Mucosa of stomach (tissue), 1 donor: ENCODE measurements at regions not wholly inside any gene's neighbourhood (a gene's known extent, or its start where the extent isn't known, plus 50 kb on each side); places are given as distances from the start of the nearest gene placed in this dataset.
"Not testable (repeated sequence)": the region's sequence is repeated elsewhere in the genome, so short reads cannot be mapped to it uniquely, and the experiment has no call there.

Experiments
- H3K27me3 ChIP-seq: one replicate; pipeline ENCODE4 v1.7.0; 2013; ENCODE audit warnings: mild to moderate bottlenecking, low read length; ENCODE audit not compliant: control insufficient read depth, insufficient read depth
- H3K36me3 ChIP-seq: one replicate; pipeline ENCODE4 v1.7.0; 2013; ENCODE audit warnings: low read length; ENCODE audit not compliant: control insufficient read depth, insufficient read depth
- H3K4me1 ChIP-seq: one replicate; pipeline ENCODE4 v1.7.0; 2013; ENCODE audit warnings: mild to moderate bottlenecking, low read length; ENCODE audit not compliant: control insufficient read depth, insufficient read depth
- H3K4me3 ChIP-seq: one replicate; pipeline ENCODE4 v1.7.0; 2013; ENCODE audit warnings: low read length
- H3K9ac ChIP-seq: one replicate; pipeline ENCODE4 v1.7.0; 2013; ENCODE audit warnings: mild to moderate bottlenecking, low read length, moderate library complexity
- H3K9me3 ChIP-seq: one replicate; pipeline ENCODE4 v1.7.0; 2013; ENCODE audit warnings: mild to moderate bottlenecking, low read length, moderate library complexity; ENCODE audit not compliant: control insufficient read depth
- donor health status: Pancreatic carcinoma.

DNA sequence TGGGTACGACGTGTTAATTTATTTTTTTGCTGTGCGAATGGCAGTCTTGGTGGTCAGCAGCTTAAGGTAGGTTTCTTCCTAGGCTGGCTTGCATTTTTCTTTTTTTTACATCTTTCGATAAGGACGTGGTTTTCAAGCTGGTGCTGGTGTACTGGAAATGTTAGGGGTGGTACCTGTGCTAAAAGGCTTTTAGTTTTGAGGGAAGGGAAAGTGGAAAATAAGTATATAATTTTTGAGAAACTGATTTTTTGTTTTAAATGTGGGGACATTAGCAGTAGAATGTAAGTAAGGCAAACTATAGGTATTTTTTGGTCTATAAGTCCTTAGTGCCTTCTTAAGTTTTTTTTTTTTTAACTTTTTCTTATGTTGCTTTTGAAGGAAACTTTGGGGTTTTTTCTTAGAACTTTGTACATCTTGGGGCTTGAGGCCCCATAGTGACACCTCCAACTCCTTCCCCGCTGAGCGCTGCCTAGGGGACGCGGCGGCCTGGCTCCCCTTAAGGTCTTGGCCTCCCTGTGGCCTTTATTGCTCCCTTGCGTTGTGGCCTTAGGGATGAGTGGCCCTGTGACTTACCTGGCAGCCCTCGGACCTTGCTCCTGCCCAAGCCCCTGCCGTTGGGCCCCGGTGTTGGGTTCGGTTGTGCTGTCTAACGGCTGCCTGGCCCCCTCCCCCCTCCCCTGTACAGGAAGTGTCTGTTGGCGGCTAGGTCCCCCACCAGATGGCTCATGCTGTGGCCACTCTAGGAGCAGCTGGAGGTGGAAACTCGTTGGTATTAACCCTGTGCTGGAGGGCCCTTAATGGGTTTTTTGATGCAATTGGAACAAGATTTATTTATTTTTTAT is 88.0 kb upstream of the RPRML start:
- no peaks in the 10 kb centered on the region for H3K9me3 ChIP-seq
- no peaks in the 10 kb centered on the region for H3K36me3 ChIP-seq
- peak overlapping the region; percentile 85 for H3K4me3 ChIP-seq
- H3K9ac ChIP-seq: peak overlapping the region; percentile 98
- no peaks in the 10 kb centered on the region for H3K27me3 ChIP-seq
- H3K4me1 ChIP-seq: peaks cover 13% of the 10 kb centered on the region

DNA sequence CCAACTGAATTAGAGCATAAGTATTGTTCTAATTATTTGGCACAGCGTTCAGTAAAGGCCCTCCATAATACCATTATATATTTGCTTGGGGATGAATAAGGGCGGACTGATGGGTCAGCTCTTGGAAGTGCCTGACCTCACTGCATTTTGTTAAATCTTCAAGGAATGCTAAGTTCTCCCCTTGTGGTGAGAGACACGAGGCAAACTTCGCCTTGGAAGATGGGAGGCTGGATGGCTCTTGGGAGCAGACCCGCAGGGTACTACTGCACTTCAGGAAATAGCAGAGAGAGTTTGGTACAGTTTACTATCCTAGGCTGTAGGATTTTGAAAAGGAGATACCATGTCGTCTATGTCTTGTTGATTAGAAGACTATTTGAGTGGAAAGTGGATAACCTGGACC is 87.0 kb upstream of the RPRML start:
- no peak overlapping the region for H3K4me3 ChIP-seq
- no peaks in the 10 kb centered on the region for H3K9me3 ChIP-seq
- H3K4me1 ChIP-seq: peaks cover 13% of the 10 kb centered on the region
- no peaks in the 10 kb centered on the region for H3K27me3 ChIP-seq
- no peaks in the 10 kb centered on the region for H3K36me3 ChIP-seq
- no peak overlapping the region for H3K9ac ChIP-seq

DNA sequence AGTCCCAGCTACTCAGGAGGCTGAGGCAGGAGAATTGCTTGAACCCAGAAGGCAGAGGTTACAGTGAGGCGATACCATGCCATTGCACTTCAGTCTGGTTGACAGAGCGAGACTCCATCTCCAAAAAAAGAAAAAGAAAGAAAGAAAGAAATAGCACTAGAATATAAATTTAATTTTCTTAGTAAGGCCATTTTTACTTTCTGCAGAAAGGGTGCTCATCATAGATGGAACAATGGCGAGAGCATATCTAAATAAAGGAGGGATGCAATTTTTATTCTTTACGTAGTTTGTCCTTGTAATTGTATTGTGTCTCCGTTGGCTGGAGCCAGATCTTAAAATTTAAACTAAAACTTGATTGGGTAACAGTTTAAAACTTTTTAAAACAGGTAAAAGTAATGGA is 85.6 kb upstream of the RPRML start:
- H3K9ac ChIP-seq: no peak overlapping the region
- no peaks in the 10 kb centered on the region for H3K9me3 ChIP-seq
- H3K27me3 ChIP-seq: no peaks in the 10 kb centered on the region
- no peaks in the 10 kb centered on the region for H3K36me3 ChIP-seq
- no peak overlapping the region for H3K4me3 ChIP-seq
- H3K4me1 ChIP-seq: no peaks in the 10 kb centered on the region

DNA sequence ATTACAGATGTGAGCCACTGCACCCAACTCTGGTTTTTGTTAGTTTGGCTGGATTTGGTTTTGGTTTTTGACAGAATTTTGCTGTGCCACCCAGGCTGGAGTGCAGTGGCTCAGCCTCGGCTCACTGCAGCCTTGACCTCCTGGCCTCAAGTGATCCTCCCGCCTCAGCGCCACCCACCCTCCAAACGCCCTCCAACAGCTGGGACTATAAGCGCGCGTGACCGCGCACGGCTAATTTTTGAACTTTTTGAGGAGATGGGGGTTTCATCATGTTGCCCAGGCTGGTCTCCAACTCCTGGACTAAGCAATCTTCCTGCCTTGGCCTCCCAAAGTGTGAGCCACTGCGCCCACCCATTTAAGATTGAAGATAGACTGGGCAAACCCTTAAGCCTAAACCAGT is 84.4 kb upstream of the RPRML start:
- Histone ChIP-seq H3K36me3 (no peaks in the 10 kb centered on the region), H3K27me3 (no peaks in the 10 kb centered on the region), H3K4me3 (no peak overlapping the region), H3K4me1 (no peaks in the 10 kb centered on the region), H3K9ac (no peak overlapping the region), H3K9me3 (no peaks in the 10 kb centered on the region)

DNA sequence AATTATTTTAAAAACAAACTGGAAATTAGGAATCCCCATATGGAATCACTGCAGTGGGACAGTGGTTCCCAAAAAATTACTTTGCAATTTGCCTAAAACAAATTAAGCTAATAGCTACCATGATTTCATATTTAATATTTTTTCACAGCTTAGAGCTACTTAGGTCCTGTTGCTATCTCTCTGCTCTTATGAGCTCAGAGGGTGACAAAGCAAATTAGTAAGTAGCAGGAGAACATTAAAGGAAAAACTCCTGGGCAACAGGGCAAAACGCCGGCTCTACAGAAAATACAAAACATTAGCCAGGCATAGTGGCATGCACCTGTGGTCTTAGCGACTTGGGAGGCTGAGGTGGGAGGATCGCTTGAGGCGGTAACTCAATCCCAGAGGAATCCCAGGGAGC is 83.8 kb upstream of the RPRML start:
- not testable (repeated sequence) for H3K4me3 ChIP-seq, H3K36me3 ChIP-seq, H3K4me1 ChIP-seq, H3K27me3 ChIP-seq, H3K9ac ChIP-seq, H3K9me3 ChIP-seq

DNA sequence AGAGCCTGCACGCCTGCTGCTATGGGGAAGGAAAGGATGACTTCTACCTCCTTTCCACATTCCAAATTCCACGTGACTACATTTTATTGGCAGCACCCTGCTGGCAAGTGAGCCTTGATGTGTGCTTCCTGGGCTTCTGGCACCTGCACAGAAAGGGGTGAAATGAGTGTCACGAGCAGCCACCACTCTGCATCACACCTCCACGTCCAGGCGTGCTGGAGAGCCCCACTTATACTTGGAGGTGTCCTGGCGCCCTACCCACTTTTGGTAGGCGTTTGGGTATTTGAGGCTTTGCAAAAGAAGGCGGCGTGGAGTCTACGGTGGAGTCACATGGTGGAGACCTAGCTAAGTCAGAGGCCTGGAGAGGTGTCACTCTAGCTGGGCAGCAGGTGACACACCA is 81.0 kb upstream of the RPRML start:
- H3K4me3 ChIP-seq, H3K9me3 ChIP-seq, H3K9ac ChIP-seq, H3K4me1 ChIP-seq, H3K27me3 ChIP-seq, H3K36me3 ChIP-seq: not testable (repeated sequence)

DNA sequence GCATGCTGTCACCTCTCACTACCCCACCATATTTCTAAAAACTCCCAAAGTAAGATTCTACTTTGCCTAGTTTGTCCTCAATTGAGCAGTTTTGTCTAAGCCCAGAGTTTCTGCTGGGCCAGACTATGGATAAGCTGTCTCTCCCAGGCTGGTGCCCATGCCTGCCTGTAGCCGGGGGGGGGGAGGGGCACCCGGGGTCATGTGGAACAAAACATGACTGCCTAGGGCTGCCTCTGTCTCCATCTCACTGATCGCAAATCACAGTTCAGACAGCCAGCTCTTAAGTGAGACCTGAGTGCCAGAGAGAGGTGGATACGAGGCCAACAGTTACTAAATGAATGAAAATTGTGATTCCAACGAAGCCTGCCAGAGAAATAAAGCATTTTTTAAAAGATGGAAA is 78.8 kb upstream of the RPRML start:
- Histone ChIP-seq H3K4me1 (no peaks in the 10 kb centered on the region), H3K9ac (no peak overlapping the region), H3K36me3 (peaks cover 5% of the 10 kb centered on the region), H3K27me3 (no peaks in the 10 kb centered on the region), H3K9me3 (no peaks in the 10 kb centered on the region), H3K4me3 (no peak overlapping the region)

DNA sequence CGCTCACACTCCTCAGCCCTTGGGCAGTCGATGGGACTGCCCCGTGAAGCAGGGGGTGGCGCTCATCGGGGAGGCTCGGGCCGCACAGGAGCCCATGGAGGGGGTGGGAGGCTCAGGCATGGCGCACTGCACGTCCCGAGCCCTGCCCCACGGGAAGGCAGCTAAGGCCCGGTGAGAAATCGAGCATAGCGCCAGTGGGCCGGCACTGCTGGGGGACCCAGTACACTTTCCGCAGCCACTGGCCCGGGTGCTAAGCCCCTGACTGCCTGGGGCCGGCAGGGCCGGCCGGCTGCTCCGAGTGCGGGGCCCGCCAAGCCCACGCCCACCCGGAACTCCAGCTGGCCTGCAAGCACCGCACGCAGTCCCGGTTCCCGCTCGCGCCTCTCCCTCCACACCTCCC is 78.2 kb upstream of the RPRML start:
- not testable (repeated sequence) for H3K27me3 ChIP-seq, H3K4me3 ChIP-seq, H3K9ac ChIP-seq, H3K4me1 ChIP-seq, H3K36me3 ChIP-seq, H3K9me3 ChIP-seq

DNA sequence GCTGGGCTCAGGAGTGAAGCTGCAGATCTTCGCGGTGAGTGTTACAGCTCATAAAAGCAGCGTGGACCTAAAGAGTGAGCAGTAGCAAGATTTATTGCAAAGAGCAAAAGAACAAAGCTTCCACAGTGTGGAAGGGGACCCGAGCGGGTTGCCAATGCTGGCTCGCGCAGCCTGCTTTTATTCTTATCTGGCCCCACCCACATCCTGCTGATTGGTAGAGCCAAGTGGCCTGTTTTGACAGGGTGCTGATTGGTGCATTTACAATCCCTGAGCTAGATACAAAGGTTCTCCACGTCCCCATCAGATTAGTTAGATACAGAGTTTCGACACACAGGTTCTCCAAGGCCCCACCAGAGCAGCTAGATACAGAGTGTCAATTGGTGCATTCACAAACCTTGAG is 77.6 kb upstream of the RPRML start:
- H3K4me1 ChIP-seq, H3K4me3 ChIP-seq, H3K36me3 ChIP-seq, H3K9me3 ChIP-seq, H3K9ac ChIP-seq, H3K27me3 ChIP-seq: not testable (repeated sequence)
